ENCODE measurements at regions not wholly inside any gene's neighbourhood (a gene's known extent, or its start where the extent isn't known, plus 50 kb on each side); places are given as distances from the start of the nearest gene placed in this dataset.

- TF ChIP-seq SUZ12 (IDR thresholded peaks at IDR 0.05) (no peak), FOXA1 (IDR thresholded peaks at IDR 0.05) (no peak), CTBP1 (IDR thresholded peaks at IDR 0.05; ENCODE audit: borderline replicate concordance) (no peak), FOXK2 (IDR thresholded peaks at IDR 0.05) (no peak), TARDBP (IDR thresholded peaks at IDR 0.05) (no peak)
Measured at GRCh38 chr2:61694312-61695274, 156.4 kb upstream of the XPO1 start.
